IPS-18c (cell line): ENCODE measurements at regions not wholly inside any gene's neighbourhood (a gene's known extent, or its start where the extent isn't known, plus 50 kb on each side); places are given as distances from the start of the nearest gene placed in this dataset.

Source experiments
- H3K4me3 ChIP-seq: 2 replicates; pipeline ENCODE4 v1.7.0; 2013; ENCODE audit warnings: low read depth, mild to moderate bottlenecking, low read length, moderate library complexity; ENCODE audit not compliant: insufficient read depth
- H3K9me3 ChIP-seq: one replicate; pipeline ENCODE4 v1.6.1; 2013; ENCODE audit warnings: mild to moderate bottlenecking, low read length, moderate library complexity; ENCODE audit not compliant: control insufficient read depth, insufficient read depth

DNA sequence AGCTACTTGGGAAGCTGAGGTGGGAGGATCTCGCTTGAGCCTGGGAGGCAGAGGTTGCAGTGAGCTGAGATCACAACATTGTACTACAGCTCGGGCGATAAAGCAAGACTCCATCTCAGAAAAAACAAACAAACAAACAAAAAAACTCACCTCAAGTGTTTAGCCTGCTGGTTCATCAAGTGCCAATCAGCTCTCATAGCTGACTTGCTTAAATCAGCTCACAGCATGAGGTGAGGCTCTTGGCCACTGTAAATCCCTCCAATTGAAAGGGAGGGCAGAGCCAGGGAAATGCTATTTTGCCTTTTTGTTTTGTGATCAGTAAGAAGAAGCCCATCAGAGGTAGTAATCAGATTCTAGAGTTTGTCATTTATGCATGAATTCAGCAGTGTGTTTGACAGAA is 112.3 kb downstream of the RAB11FIP2 start:
- H3K4me3 ChIP-seq: no peak overlapping the region
- H3K9me3 ChIP-seq: no peaks in the 10 kb centered on the region

DNA sequence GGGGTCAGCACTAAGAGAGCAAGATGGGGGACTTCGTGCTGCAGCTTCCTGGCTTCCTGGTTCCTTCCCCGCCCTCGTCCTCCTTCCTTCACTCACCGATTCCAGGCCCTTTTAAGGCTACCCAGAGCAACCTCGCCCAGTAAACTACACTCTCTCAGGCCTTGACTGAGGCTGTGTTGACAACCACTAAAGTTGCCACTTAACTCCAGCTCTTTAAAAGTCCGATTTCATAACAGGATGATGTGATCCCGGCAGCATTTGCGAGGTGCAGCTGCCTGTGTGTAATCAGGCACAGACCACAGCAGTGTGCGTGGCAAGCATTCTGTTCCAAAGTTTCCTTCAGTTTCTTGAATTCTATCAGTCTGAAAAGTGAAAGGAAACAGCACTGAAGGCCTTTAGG is 110.6 kb downstream of the RAB11FIP2 start:
- no peak overlapping the region for H3K4me3 ChIP-seq
- no peaks in the 10 kb centered on the region for H3K9me3 ChIP-seq

DNA sequence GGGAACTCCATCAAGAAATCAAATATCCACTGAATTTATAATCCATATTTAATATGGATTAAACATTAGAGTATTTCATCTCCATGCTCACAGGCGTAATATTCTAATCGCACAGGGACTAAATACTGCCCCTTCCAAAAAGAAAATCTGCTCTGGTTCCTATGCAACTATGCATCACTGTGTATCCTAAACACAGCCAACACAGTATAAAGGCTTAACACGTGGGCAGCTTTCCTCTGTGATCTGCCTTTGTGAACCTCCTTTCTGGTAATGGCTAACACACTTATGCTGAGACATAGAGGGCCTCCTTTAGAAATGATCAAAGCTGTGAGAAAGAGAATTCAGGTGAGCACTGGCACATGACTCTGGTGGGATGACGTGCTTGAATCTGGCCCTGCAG is 110.2 kb downstream of the RAB11FIP2 start:
- Histone ChIP-seq H3K4me3 (no peak overlapping the region), H3K9me3 (no peaks in the 10 kb centered on the region)

DNA sequence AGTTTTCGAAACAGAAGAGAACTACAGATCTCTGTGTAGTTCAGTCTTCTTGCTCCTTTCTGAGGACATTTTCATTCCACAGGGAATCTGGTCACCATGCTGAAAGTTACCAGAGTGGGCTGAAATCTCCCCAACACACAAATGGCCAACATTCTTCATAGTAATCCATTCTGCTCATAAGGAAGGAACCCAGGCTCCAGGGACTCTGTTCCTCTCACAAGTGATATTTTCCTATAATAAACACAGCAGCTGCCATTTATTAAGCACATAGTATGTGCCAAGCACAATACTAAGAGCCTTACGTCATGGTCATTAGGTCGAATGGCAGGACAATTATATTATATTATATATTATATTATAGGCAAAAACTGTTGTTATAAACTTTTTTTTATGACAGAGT is 109.8 kb downstream of the RAB11FIP2 start:
- Histone ChIP-seq H3K9me3 (no peaks in the 10 kb centered on the region), H3K4me3 (no peak overlapping the region)

DNA sequence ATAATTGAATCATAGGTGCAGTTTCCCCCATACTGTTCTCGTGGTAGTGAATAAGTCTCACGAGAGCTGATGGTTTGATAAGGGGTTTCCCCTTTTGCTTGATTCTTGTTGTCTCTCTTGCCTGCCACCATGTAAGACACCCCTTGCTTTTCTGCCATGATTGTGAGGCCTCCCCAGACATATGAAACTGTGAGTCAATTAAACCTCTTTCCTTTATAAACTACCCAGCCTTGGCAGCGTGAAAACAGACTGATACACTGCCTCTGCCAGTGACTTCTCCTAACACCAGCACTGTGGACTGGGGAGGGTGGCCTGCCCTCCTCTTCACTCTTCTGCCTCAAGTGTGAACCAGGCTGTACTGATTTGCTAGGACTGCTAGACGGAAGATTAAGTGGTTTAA is 108.6 kb downstream of the RAB11FIP2 start:
- H3K4me3 ChIP-seq: no peak overlapping the region
- H3K9me3 ChIP-seq: no peaks in the 10 kb centered on the region

DNA sequence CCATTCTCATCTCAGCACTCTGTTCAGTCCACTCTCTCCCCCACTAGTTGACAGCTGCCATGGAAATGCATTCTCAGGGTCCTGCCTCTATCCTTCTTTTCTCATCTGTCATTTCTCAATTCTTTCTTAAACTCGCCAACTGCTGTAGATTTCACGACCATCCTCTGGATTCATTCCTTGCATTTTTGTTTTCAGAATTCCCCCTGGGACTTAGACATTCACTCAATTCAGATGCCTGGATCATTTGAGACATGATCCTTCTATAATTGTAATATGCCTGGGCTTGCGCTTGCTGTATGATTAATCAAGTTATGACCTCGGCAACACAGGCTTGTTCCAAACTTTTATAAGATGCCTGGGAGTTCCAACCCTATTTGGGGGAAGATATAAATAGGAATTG is 104.5 kb downstream of the RAB11FIP2 start:
- Histone ChIP-seq H3K4me3 (no peak overlapping the region), H3K9me3 (no peaks in the 10 kb centered on the region)

DNA sequence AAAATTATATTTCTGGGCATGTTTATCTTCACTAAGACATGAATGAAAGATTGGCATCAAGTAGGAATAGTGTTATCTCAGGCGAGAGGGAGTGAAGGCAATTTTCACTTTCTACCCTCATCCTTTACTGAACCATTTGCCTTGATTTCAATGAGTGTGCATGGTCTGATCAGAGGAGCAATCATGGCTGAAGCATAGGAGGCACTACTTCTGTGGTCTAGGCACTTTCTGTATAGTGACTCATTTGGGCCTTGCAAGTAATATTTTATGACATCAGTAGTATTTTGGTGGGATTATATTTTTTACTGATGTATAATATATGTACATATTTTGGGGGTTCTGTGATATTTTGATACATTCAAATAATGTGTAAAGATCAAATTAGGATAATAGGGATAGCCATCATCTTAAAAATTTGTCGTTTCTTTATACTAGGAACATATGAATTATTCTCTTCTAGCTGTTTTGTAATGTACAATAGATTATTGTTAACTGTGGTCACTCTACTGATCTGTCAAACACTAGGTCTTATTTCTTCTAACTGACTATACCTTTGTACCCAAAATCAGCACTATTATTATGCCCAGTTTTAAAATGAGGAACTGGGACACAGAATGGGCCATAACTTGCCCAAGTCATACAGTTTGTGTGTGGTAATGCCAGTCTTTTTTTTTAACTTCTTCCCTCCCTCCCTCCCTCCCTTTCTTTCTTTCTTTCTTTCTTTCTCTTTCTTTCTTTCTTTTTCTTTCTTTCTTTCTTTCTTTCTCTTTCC is 101.9 kb downstream of the RAB11FIP2 start:
- Histone ChIP-seq H3K4me3 (no peak overlapping the region), H3K9me3 (no peaks in the 10 kb centered on the region)

DNA sequence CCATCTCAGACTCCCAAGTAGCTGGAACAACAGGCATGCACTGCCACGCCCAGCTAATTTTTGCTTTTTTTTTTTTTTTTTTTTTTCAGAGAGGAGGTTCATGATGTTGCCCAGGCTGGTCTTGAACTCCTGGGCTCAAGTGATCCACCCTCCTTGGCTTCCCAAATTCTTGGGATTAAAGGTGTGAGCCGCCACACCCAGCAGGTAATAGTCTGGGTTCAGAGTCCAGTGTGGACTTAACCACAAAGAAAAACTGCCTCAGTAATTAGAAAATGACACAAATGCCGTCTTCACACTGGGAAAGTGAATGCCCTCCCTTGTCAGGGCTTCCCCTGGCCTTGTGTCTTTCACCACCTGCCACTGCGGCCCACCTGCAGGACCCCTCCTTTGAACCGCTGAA is 101.1 kb downstream of the RAB11FIP2 start:
- Histone ChIP-seq H3K9me3 (no peaks in the 10 kb centered on the region), H3K4me3 (no peak overlapping the region)

DNA sequence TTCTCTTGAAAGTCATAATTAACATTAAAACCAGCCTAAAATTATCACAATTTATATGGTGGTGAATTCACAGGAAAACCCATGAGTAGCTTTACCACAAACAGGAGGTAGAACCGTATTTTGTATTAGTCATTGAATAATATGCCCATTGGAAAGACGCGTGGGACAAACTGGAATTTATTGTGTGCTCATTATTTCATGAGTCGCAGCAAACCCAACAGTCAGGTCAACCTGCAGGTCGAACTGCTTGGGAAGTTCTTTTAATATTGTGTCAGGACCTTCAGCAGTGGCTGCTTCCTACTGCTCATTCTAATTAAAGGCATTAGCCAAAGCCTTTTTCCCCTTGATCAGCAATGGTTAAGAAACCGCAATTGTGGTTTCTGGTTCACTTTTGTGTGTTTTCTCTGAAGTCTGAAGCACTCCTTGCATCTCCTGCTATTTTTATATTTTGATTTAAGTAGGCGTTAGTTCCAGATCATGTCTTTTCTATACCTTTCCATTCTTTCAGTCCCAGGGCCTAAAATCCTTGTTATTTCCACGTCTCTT is 100.1 kb downstream of the RAB11FIP2 start:
- H3K4me3 ChIP-seq: no peak overlapping the region

DNA sequence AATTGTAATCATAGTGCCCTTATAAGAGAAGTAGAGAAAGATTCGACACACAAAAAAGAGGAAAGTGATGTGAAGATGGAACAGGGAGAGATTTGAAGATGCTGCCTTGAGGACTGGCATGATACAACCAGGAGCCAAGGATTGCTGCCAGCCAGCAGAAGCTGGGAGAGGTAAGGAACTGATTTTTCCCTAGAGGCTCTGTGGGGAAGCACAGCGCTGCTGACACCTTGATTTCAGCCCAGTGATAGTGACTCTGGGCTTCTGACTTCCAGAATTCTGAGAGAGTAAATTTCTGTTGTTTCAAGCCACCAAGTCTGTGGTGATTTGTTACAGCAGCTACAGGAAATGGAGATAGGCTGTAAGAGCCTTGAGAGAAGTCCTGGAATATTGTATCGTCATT is 98.2 kb downstream of the RAB11FIP2 start:
- Histone ChIP-seq H3K9me3 (no peaks in the 10 kb centered on the region), H3K4me3 (no peak overlapping the region)

More for the DNA sequence above, 100.1 kb downstream of the RAB11FIP2 start:
- H3K9me3 ChIP-seq: no peaks in the 10 kb centered on the region

DNA sequence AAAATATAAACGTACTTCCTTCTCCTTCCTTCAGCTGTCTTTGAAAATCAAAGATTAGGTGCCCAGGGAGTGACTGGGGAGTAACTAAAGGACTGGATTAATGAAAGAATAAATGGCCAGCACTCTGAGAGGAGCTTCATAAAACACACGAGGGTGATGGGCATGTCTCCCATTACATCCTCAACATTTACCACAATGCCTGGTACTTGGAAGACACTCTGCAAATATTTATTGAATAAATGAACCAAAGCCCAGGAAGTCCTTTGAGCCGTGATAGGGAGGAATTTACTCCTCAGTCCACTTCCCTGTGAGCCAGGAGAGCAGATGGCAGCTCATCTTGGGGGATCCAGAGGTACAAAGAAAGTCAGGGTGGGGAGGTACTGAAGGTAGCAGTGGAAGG is 96.3 kb downstream of the RAB11FIP2 start:
- Histone ChIP-seq H3K9me3 (no peaks in the 10 kb centered on the region), H3K4me3 (no peak overlapping the region)
